K562 (cell line): ENCODE measurements at regions not wholly inside any gene's neighbourhood (a gene's known extent, or its start where the extent isn't known, plus 50 kb on each side); places are given as distances from the start of the nearest gene placed in this dataset.

Source experiments
- ATAC-seq: fragments of 200-7000 bp; cut with Tn5 transposase; 3 replicates; pipeline ENCODE4 v1.9.1; 2020; ENCODE audit warnings: moderate library complexity
- BruUV-seq: library from RNA; stranded (reverse); fragments of 400-500 nt; replicated peaks from 2 replicates; lab custom pipeline; 2021; lab: Mats Ljungman, UMichigan
- CTCF ChIA-PET: fragments of 300-600 bp; formaldehyde crosslinking; extraction: SDS; loops from one replicate; lab custom pipeline; 2021; ENCODE audit warnings: low intra/inter-chr PET ratio; lab: Yijun Ruan, JAX
- POLR2A ChIA-PET: fragments of 300-600, 350-650 bp; sonication (Branson Sonifier 250); formaldehyde crosslinking; extraction: SDS; loops from one replicate; lab custom pipeline; 2021; ENCODE audit warnings: antibody characterized with exemption, inconsistent platforms; lab: Yijun Ruan, JAX
- DNase-seq, 4 experiments: peaks; one replicate each; pipeline versions ENCODE4 v3.0.0 to v3.0.0-alpha.2; 2011 to 2018; ENCODE audit warnings: low spot score in 3 of 4, mixed read lengths in 3 of 4; ENCODE audit errors: extremely low read depth in 1 of 4
- FAIRE-seq: peaks from 2 replicates; lab custom pipeline; 2011; peaks lifted over from hg19 to GRCh38; lab: Jason Lieb, UNC
- H2AFZ ChIP-seq: 2 replicates; pipeline ENCODE4 v1.6.0; 2011; ENCODE audit warnings: low read depth, low read length, control low read depth, inconsistent platforms
- H3K27ac ChIP-seq: fragments of 200-600 bp; 3 replicates; pipeline ENCODE4 v1.8.0; 2011; ENCODE audit warnings: low read depth, mild to moderate bottlenecking, control low read depth, inconsistent platforms, low read length, moderate library complexity, mixed read lengths; ENCODE audit errors: extremely low read depth
- H3K27me3 ChIP-seq, 2 experiments: fragments of 300-600 bp in 1 of 2; 2 replicates in 1 of 2; 3 replicates in 1 of 2; pipeline versions ENCODE4 v1.6.0 to v1.8.0; 2011; ENCODE audit warnings: inconsistent platforms in 2 of 2, low read length in 2 of 2, mild to moderate bottlenecking in 1 of 2, mixed read lengths in 1 of 2, moderate library complexity in 1 of 2; ENCODE audit not compliant: control insufficient read depth in 2 of 2, insufficient read depth in 2 of 2
- H3K36me3 ChIP-seq: fragments of 300-600 bp; 3 replicates; pipeline ENCODE4 v1.8.0; 2011; ENCODE audit warnings: mild to moderate bottlenecking, low read length, inconsistent platforms; ENCODE audit not compliant: control insufficient read depth, insufficient read depth
- H3K4me1 ChIP-seq, 2 experiments: fragments of 200-600 bp in 1 of 2; replicated peaks in 1 of 2; 2 replicates in 1 of 2; 3 replicates in 1 of 2; pipeline versions ENCODE4 v1.5.1 to v1.8.0; 2011; ENCODE audit warnings: inconsistent platforms in 2 of 2, low read length in 2 of 2, mild to moderate bottlenecking in 1 of 2, mixed read lengths in 1 of 2, moderate library complexity in 1 of 2; ENCODE audit not compliant: control insufficient read depth in 2 of 2, insufficient read depth in 2 of 2
- H3K4me2 ChIP-seq: 2 replicates; pipeline ENCODE4 v1.6.1; 2011; ENCODE audit warnings: low read length, control low read depth, inconsistent platforms, mixed read lengths; ENCODE audit not compliant: insufficient read depth
- H3K4me3 ChIP-seq: fragments of 200-600 bp; sonication (generic), shearing (Covaris generic); 2 replicates; pipeline ENCODE4 v1.5.1; 2016; ENCODE audit warnings: control low read depth, inconsistent platforms
- H3K79me2 ChIP-seq: fragments of 200-600 bp; 3 replicates; pipeline ENCODE4 v1.8.0; 2011; ENCODE audit warnings: low read length, inconsistent platforms; ENCODE audit not compliant: control insufficient read depth, insufficient read depth
- H3K9ac ChIP-seq, 2 experiments: 2 replicates each; pipeline versions ENCODE4 v1.6.0 to v1.6.1; 2011; ENCODE audit warnings: low read depth in 2 of 2, low read length in 2 of 2, control low read depth in 1 of 2, inconsistent platforms in 1 of 2, mild to moderate bottlenecking in 1 of 2, mixed read lengths in 1 of 2; ENCODE audit not compliant: insufficient read depth in 1 of 2
- H3K9me1 ChIP-seq: one replicate; pipeline ENCODE4 v1.6.0; 2011; ENCODE audit warnings: inconsistent platforms, mild to moderate bottlenecking, low read length, moderate library complexity; ENCODE audit not compliant: control insufficient read depth, insufficient read depth
- H3K9me3 ChIP-seq: replicated peaks from 2 replicates; pipeline ENCODE4 v1.5.1; 2011; ENCODE audit warnings: low read depth, low read length, inconsistent platforms; ENCODE audit not compliant: control insufficient read depth, insufficient read depth
- H4K20me1 ChIP-seq: replicated peaks from 2 replicates; pipeline ENCODE4 v1.6.1; 2011; ENCODE audit warnings: low read length, inconsistent platforms, mixed read lengths; ENCODE audit not compliant: control insufficient read depth, insufficient read depth
- BCOR ChIP-seq: fragments of 450-650 bp; IDR thresholded peaks from 2 replicates; pipeline ENCODE4 v1.6.1; 2016
- CREM ChIP-seq: IDR thresholded peaks from 2 replicates; pipeline ENCODE4 v1.6.1; 2014; ENCODE audit warnings: antibody characterized with exemption, low read depth
- E2F1 ChIP-seq: sonication (generic); formaldehyde crosslinking; IDR thresholded peaks from 2 replicates; pipeline ENCODE4 v1.8.1; 2023; ENCODE audit warnings: mild to moderate bottlenecking, missing genetic modification reagents, moderate library complexity
- E2F8 ChIP-seq: fragments of 450-650 bp; IDR thresholded peaks from 2 replicates; pipeline ENCODE4 v1.7.1; 2018; ENCODE audit warnings: mild to moderate bottlenecking, low read depth; ENCODE audit not compliant: partially characterized antibody
- LEF1 ChIP-seq: fragments of 450-650 bp; IDR thresholded peaks from 2 replicates; pipeline ENCODE4 v1.6.1; 2016; ENCODE audit warnings: mild to moderate bottlenecking
- MEIS2 ChIP-seq: fragments of 450-650 bp; IDR thresholded peaks from 2 replicates; pipeline ENCODE4 v1.6.1; 2014; ENCODE audit warnings: mild to moderate bottlenecking; ENCODE audit not compliant: partially characterized antibody
- NRF1 ChIP-seq, 2 experiments: fragments of 450-650 bp; IDR thresholded peaks in 1 of 2; conservative IDR thresholded peaks in 1 of 2; 2 replicates each; pipeline ENCODE4 v1.6.1; 2014; ENCODE audit warnings: mild to moderate bottlenecking in 2 of 2
- PTTG1 ChIP-seq: fragments of 450-650 bp; IDR thresholded peaks from 2 replicates; pipeline ENCODE4 v1.6.1; 2016; ENCODE audit warnings: low read depth, mild to moderate bottlenecking, missing genetic modification characterization, missing compliant biosample characterization
- PURB ChIP-seq: sonication (generic); formaldehyde crosslinking; IDR thresholded peaks from 2 replicates; pipeline ENCODE4 v1.9.0; 2021; ENCODE audit warnings: low read depth, mild to moderate bottlenecking, missing genetic modification reagents
- SNIP1 ChIP-seq: fragments of 450-650 bp; IDR thresholded peaks from 2 replicates; pipeline ENCODE4 v1.7.1; 2017; ENCODE audit warnings: low read depth, mild to moderate bottlenecking
- ZNF277 ChIP-seq: fragments of 250-450 bp; sonication (Bioruptor Pico); IDR thresholded peaks from 2 replicates; pipeline ENCODE4 v1.8.0; 2022; ENCODE audit warnings: inconsistent platforms, mild to moderate bottlenecking, moderate library complexity, borderline replicate concordance
- ZNF668 ChIP-seq: fragments of 250-450 bp; sonication (Bioruptor Pico); IDR thresholded peaks from 2 replicates; pipeline ENCODE4 v1.8.0; 2022; ENCODE audit warnings: mild to moderate bottlenecking, inconsistent platforms
- WGBS: fragments of 100-300 bp; shearing (Covaris generic); methylation state at CpG from one replicate; pipeline ENCODE4 v1.1.6; 2016; ENCODE audit warnings: low coverage, mixed read lengths; ENCODE audit not compliant: insufficient coverage; ENCODE audit errors: missing lambda C conversion rate; 5-methylcytosine and 5-hydroxymethylcytosine counted together
- in situ Hi-C: fragments of 300-500 bp; cut with MboI; formaldehyde crosslinking; loops from 4 replicates; pipeline ENCODE4 v1.15.0; 2018; ENCODE audit warnings: inconsistent platforms, mixed read lengths
- intact Hi-C: fragments of 100-400 bp; cut with micrococcal nuclease; formaldehyde crosslinking; loops from 2 replicates; pipeline ENCODE4 v1.14.2; 2022

GRCh38 chr1:190000365-190000872, 477.2 kb downstream of the BRINP3 start:
- no peak for ATAC-seq
- ChIA-PET CTCF (no interaction called here), POLR2A (no interaction called here)
- no peak overlapping the region for H3K27ac ChIP-seq
- no peak for FAIRE-seq
- H3K9me3 ChIP-seq, result 0 out of 2 replicates have a peak, but pooled peaks cover 4% of the 10 kb centered on the region
- 0% methylated on average over 3 of the region's 3 CpGs for WGBS
- no peaks in the 10 kb centered on the region for H3K27me3 ChIP-seq
- in situ Hi-C loops (no loop called here), intact Hi-C loops (no loop called here)
- no peak for TF ChIP-seq ZNF277 (CRISPR knock-in tag)
- TF ChIP-seq MEIS2, result no peak
- TF ChIP-seq PURB, result no peak
- TF ChIP-seq CREM, result no peak
- no peak for TF ChIP-seq NRF1 (conservative IDR thresholded peaks at IDR 0.05 in 1 of 2, IDR thresholded peaks at IDR 0.05 in 1 of 2)
- TF ChIP-seq PTTG1 (tag), result no peak
- no peak for TF ChIP-seq E2F1
- TF ChIP-seq LEF1, result no peak
- TF ChIP-seq BCOR, result no peak
- no peak for TF ChIP-seq SNIP1
- no peak for TF ChIP-seq E2F8
- no peak for TF ChIP-seq ZNF668 (CRISPR knock-in tag)
- no peak overlapping the region for H3K9ac ChIP-seq
- no TSS peak for BruUV-seq
- no peak for DNase-seq
- no peaks in the 10 kb centered on the region for H3K79me2 ChIP-seq
- no peak overlapping the region for H3K4me2 ChIP-seq
- H3K4me3 ChIP-seq, result no peak overlapping the region
- no peaks in the 10 kb centered on the region for H3K9me1 ChIP-seq
- H2AFZ ChIP-seq, result no peak overlapping the region
- H3K4me1 ChIP-seq, result no peaks in the 10 kb centered on the region
- H3K36me3 ChIP-seq, result no peaks in the 10 kb centered on the region
- H4K20me1 ChIP-seq, result no peaks in the 10 kb centered on the region
